Endothelial cell (in vitro differentiated cells): ENCODE measurements at regions not wholly inside any gene's neighbourhood (a gene's known extent, or its start where the extent isn't known, plus 50 kb on each side); places are given as distances from the start of the nearest gene placed in this dataset.

Source experiments
- DNase-seq: peaks from one replicate; pipeline ENCODE4 v3.0.0; 2021; ENCODE audit warnings: low spot score
- H3K27ac Mint-ChIP-seq: one replicate; pipeline ENCODE4 v1.8.0; 2021; ENCODE audit warnings: mixed read lengths, inconsistent platforms; ENCODE audit not compliant: unreplicated experiment
- H3K27me3 Mint-ChIP-seq: one replicate; pipeline ENCODE4 v1.8.0; 2021; ENCODE audit warnings: mild to moderate bottlenecking, moderate library complexity, mixed read lengths, inconsistent platforms; ENCODE audit not compliant: unreplicated experiment
- H3K36me3 Mint-ChIP-seq: one replicate; pipeline ENCODE4 v1.8.0; 2021; ENCODE audit warnings: mild to moderate bottlenecking, low read depth, mixed read lengths, inconsistent platforms; ENCODE audit not compliant: unreplicated experiment
- H3K4me1 Mint-ChIP-seq: one replicate; pipeline ENCODE4 v1.8.0; 2021; ENCODE audit warnings: mild to moderate bottlenecking, mixed read lengths, inconsistent platforms; ENCODE audit not compliant: unreplicated experiment
- H3K4me3 Mint-ChIP-seq: one replicate; pipeline ENCODE4 v1.8.0; 2021; ENCODE audit warnings: mild to moderate bottlenecking, mixed read lengths, inconsistent platforms; ENCODE audit not compliant: unreplicated experiment
- H3K9me3 Mint-ChIP-seq: one replicate; pipeline ENCODE4 v1.8.0; 2021; ENCODE audit warnings: mixed read lengths, inconsistent platforms; ENCODE audit not compliant: unreplicated experiment
- CTCF ChIP-seq: fragments of 200-600 bp; sonication (generic); IDR thresholded peaks from one replicate; pipeline ENCODE4 v1.5.0; 2021; ENCODE audit warnings: antibody characterized with exemption; ENCODE audit not compliant: unreplicated experiment

GRCh38 chr12:89988188-89988915, 279.7 kb upstream of the ATP2B1 start:
- Mint-ChIP-seq H3K4me1 (peaks cover 4% of the 10 kb centered on the region), H3K9me3 (no peaks in the 10 kb centered on the region), H3K4me3 (no peak overlapping the region), H3K27ac (no peak overlapping the region), H3K27me3 (no peaks in the 10 kb centered on the region), H3K36me3 (no peaks in the 10 kb centered on the region)
- no peak for DNase-seq
- TF ChIP-seq CTCF = no peak

GRCh38 chr12:89985935-89986334, 277.3 kb upstream of the ATP2B1 start:
- peaks cover 4% of the 10 kb centered on the region for H3K4me1 Mint-ChIP-seq
- no peak overlapping the region for H3K27ac Mint-ChIP-seq
- H3K36me3 Mint-ChIP-seq = no peaks in the 10 kb centered on the region
- no peak for DNase-seq
- H3K4me3 Mint-ChIP-seq = no peak overlapping the region
- no peak for TF ChIP-seq CTCF
- H3K9me3 Mint-ChIP-seq = no peaks in the 10 kb centered on the region
- H3K27me3 Mint-ChIP-seq = no peaks in the 10 kb centered on the region

- no peaks in the 10 kb centered on the region for H3K9me3 Mint-ChIP-seq
Observed at GRCh38 chr12:89984846-89985245, 276.2 kb upstream of the ATP2B1 start.

GRCh38 chr12:89983622-89984021, 275.0 kb upstream of the ATP2B1 start:
- no peaks in the 10 kb centered on the region for H3K36me3 Mint-ChIP-seq
- DNase-seq = no peak
- no peak for TF ChIP-seq CTCF
- H3K9me3 Mint-ChIP-seq = no peaks in the 10 kb centered on the region
- H3K4me1 Mint-ChIP-seq = peaks cover 4% of the 10 kb centered on the region
- H3K27me3 Mint-ChIP-seq = no peaks in the 10 kb centered on the region
- H3K27ac Mint-ChIP-seq = no peak overlapping the region
- H3K4me3 Mint-ChIP-seq = no peak overlapping the region

More at GRCh38 chr12:89984846-89985245, 276.2 kb upstream of the ATP2B1 start:
- Mint-ChIP-seq H3K27ac (no peak overlapping the region), H3K4me3 (no peak overlapping the region), H3K27me3 (no peaks in the 10 kb centered on the region), H3K36me3 (no peaks in the 10 kb centered on the region), H3K4me1 (peaks cover 4% of the 10 kb centered on the region)
- TF ChIP-seq CTCF = no peak
- no peak for DNase-seq

GRCh38 chr12:89980236-89980635, 271.6 kb upstream of the ATP2B1 start:
- H3K27me3 Mint-ChIP-seq = no peaks in the 10 kb centered on the region
- DNase-seq = no peak
- H3K4me3 Mint-ChIP-seq = no peak overlapping the region
- no peaks in the 10 kb centered on the region for H3K9me3 Mint-ChIP-seq
- TF ChIP-seq CTCF = no peak
- no peak overlapping the region for H3K27ac Mint-ChIP-seq
- no peaks in the 10 kb centered on the region for H3K36me3 Mint-ChIP-seq
- H3K4me1 Mint-ChIP-seq = peaks cover 5% of the 10 kb centered on the region
